HEK293 (cell line): ENCODE measurements at regions not wholly inside any gene's neighbourhood (a gene's known extent, or its start where the extent isn't known, plus 50 kb on each side); places are given as distances from the start of the nearest gene placed in this dataset.
A peak's percentile ranks its signal among the peaks of the same experiment; 100 is the strongest.

Source experiments
- CTCF ChIA-PET: fragments of 350-600 bp; formaldehyde crosslinking; extraction: SDS; loops from one replicate; lab custom pipeline; 2021; ENCODE audit warnings: antibody characterized with exemption; lab: Yijun Ruan, JAX
- POLR2A ChIA-PET: fragments of 300-600 bp; formaldehyde crosslinking; extraction: SDS; loops from one replicate; lab custom pipeline; 2020; ENCODE audit warnings: antibody characterized with exemption, inconsistent platforms; lab: Yijun Ruan, JAX
- H3K27ac ChIP-seq: fragments of 200-500 bp; sonication (Bioruptor generic); 2 replicates; pipeline ENCODE4 v1.5.1; 2014; ENCODE audit warnings: low read depth, low read length, control low read depth, inconsistent platforms; ENCODE audit errors: extremely low read depth
- H3K36me3 ChIP-seq, 2 experiments: fragments of 200-500 bp in 1 of 2; sonication (Bioruptor generic) in 1 of 2; 1 replicate in 1 of 2; 2 replicates in 1 of 2; pipeline ENCODE4 v1.5.1; 2014 to 2017; ENCODE audit warnings: inconsistent platforms in 2 of 2, low read length in 2 of 2; ENCODE audit not compliant: control insufficient read depth in 2 of 2, insufficient read depth in 1 of 2
- H3K4me1 ChIP-seq: fragments of 200-500 bp; sonication (Bioruptor generic); 2 replicates; pipeline ENCODE4 v1.5.1; 2014; ENCODE audit warnings: mild to moderate bottlenecking, low read length, inconsistent platforms; ENCODE audit not compliant: control insufficient read depth, insufficient read depth
- H3K4me3 ChIP-seq: 2 replicates; pipeline ENCODE4 v1.5.1; 2011; ENCODE audit warnings: low read depth, mild to moderate bottlenecking, control low read depth, low read length, moderate library complexity
- H3K9me3 ChIP-seq: fragments of 200-500 bp; sonication (Bioruptor generic); 2 replicates; pipeline ENCODE4 v1.5.1; 2014; ENCODE audit warnings: low read depth, low read length, inconsistent platforms; ENCODE audit not compliant: control insufficient read depth, insufficient read depth
- GFI1B ChIP-seq: fragments of 450-650 bp; formaldehyde crosslinking; IDR thresholded peaks from 2 replicates; pipeline ENCODE4 v1.5.1; 2016; ENCODE audit warnings: missing biosample characterization, missing genetic modification characterization
- GLIS2 ChIP-seq: fragments of 450-650 bp; formaldehyde crosslinking; IDR thresholded peaks from 2 replicates; pipeline ENCODE4 v1.5.1; 2016; ENCODE audit warnings: missing biosample characterization, missing genetic modification characterization
- HIC1 ChIP-seq: fragments of 450-650 bp; formaldehyde crosslinking; IDR thresholded peaks from 2 replicates; pipeline ENCODE4 v1.5.1; 2016; ENCODE audit warnings: missing biosample characterization, missing genetic modification characterization
- SCRT2 ChIP-seq: fragments of 450-650 bp; formaldehyde crosslinking; IDR thresholded peaks from 2 replicates; pipeline ENCODE4 v1.5.1; 2016; ENCODE audit warnings: missing biosample characterization, missing genetic modification characterization
- WT1 ChIP-seq: fragments of 450-650 bp; formaldehyde crosslinking; IDR thresholded peaks from 2 replicates; pipeline ENCODE4 v1.5.1; 2016; ENCODE audit warnings: missing biosample characterization, missing genetic modification characterization
- ZIC2 ChIP-seq: fragments of 450-650 bp; formaldehyde crosslinking; IDR thresholded peaks from 2 replicates; pipeline ENCODE4 v1.5.1; 2016; ENCODE audit warnings: missing biosample characterization, missing genetic modification characterization
- ZNF112 ChIP-seq: fragments of 450-650 bp; formaldehyde crosslinking; IDR thresholded peaks from 2 replicates; pipeline ENCODE4 v1.5.0; 2017; ENCODE audit warnings: missing biosample characterization, missing genetic modification characterization
- ZNF138 ChIP-seq: fragments of 450-650 bp; formaldehyde crosslinking; IDR thresholded peaks from 2 replicates; pipeline ENCODE4 v1.5.1; 2016; ENCODE audit warnings: missing biosample characterization, missing genetic modification characterization, borderline replicate concordance
- ZNF174 ChIP-seq: fragments of 450-650 bp; formaldehyde crosslinking; IDR thresholded peaks from 2 replicates; pipeline ENCODE4 v1.5.0; 2017; ENCODE audit warnings: missing biosample characterization, mild to moderate bottlenecking, missing genetic modification characterization
- ZNF211 ChIP-seq: fragments of 450-650 bp; formaldehyde crosslinking; IDR thresholded peaks from 2 replicates; pipeline ENCODE4 v1.5.1; 2016; ENCODE audit warnings: low read depth, missing biosample characterization, missing genetic modification characterization
- ZNF23 ChIP-seq: fragments of 450-650 bp; formaldehyde crosslinking; IDR thresholded peaks from 2 replicates; pipeline ENCODE4 v1.5.1; 2016; ENCODE audit warnings: missing biosample characterization, missing genetic modification characterization, borderline replicate concordance
- ZNF335 ChIP-seq: fragments of 450-650 bp; formaldehyde crosslinking; conservative IDR thresholded peaks from 2 replicates; pipeline ENCODE4 v1.5.1; 2016; ENCODE audit warnings: missing biosample characterization, missing genetic modification characterization
- ZNF426 ChIP-seq: fragments of 450-650 bp; formaldehyde crosslinking; IDR thresholded peaks from 2 replicates; pipeline ENCODE4 v1.5.1; 2017; ENCODE audit warnings: missing biosample characterization, missing genetic modification characterization, mild to moderate bottlenecking, inconsistent platforms, moderate library complexity
- ZNF501 ChIP-seq: fragments of 450-650 bp; formaldehyde crosslinking; IDR thresholded peaks from 2 replicates; pipeline ENCODE4 v1.5.1; 2016; ENCODE audit warnings: missing biosample characterization, missing genetic modification characterization
- ZNF561 ChIP-seq: fragments of 450-650 bp; IDR thresholded peaks from 2 replicates; pipeline ENCODE4 v1.5.1; 2018; ENCODE audit warnings: missing biosample characterization, missing genetic modification characterization, borderline replicate concordance
- ZNF626 ChIP-seq: fragments of 450-650 bp; sonication (Bioruptor Pico); formaldehyde crosslinking; IDR thresholded peaks from 2 replicates; pipeline ENCODE4 v1.5.1; 2018; ENCODE audit warnings: missing biosample characterization, missing genetic modification characterization, inconsistent platforms
- ZNF707 ChIP-seq: fragments of 450-650 bp; formaldehyde crosslinking; IDR thresholded peaks from 2 replicates; pipeline ENCODE4 v1.5.1; 2016; ENCODE audit warnings: missing biosample characterization, missing genetic modification characterization
- TF ChIP-seq, protein P1 (sequence below): fragments of 450-650 bp; formaldehyde crosslinking; IDR thresholded peaks from 2 replicates; pipeline ENCODE4 v1.5.1; 2016; ENCODE audit warnings: missing biosample characterization, missing genetic modification characterization, low read depth
- TF ChIP-seq, protein P2 (sequence below): fragments of 450-650 bp; IDR thresholded peaks from 2 replicates; pipeline ENCODE4 v1.5.1; 2018; ENCODE audit warnings: missing biosample characterization, mild to moderate bottlenecking, missing genetic modification characterization
- TF ChIP-seq, protein P3 (sequence below): fragments of 450-650 bp; formaldehyde crosslinking; IDR thresholded peaks from 2 replicates; pipeline ENCODE4 v1.5.1; 2016; ENCODE audit warnings: missing biosample characterization, missing genetic modification characterization, borderline replicate concordance

DNA sequence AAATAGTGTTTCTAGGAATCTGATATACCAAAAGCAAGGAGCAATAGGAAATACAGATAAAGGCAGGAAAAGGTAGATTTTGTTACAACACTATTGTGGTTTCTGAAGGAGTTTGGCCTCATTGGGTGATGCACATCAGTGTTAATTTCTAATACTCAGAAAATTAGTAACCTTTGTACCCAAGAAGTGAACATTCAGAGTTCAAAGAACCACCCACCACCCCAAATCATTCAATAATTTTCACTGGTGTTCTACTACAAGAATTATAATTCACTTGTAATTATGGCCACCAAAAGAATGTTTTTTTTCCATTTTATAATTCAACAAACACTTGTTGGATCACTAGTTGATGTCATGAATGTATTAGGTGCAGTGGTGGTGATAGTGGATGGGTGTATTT lies 183.3 kb downstream of the UBE2E3 start:
- H3K4me1 ChIP-seq = no peaks in the 10 kb centered on the region
- no peaks in the 10 kb centered on the region for H3K9me3 ChIP-seq
- CTCF ChIA-PET = no interaction called here

GRCh38 chr2:181164699-181165098 lies 184.3 kb downstream of the UBE2E3 start:
- Histone ChIP-seq H3K36me3 (no peaks in the 10 kb centered on the region), H3K4me3 (no peak overlapping the region), H3K9me3 (no peaks in the 10 kb centered on the region), H3K4me1 (no peaks in the 10 kb centered on the region), H3K27ac (no peak overlapping the region)
- TF ChIP-seq ZNF501 (tag by site-specific recombination) (no peak), ZNF335 (tag by site-specific recombination) (no peak), ZNF112 (tag by site-specific recombination) (no peak)
- ChIA-PET POLR2A (no interaction called here), CTCF (no interaction called here)

More for the DNA sequence above, 183.3 kb downstream of the UBE2E3 start:
- TF ChIP-seq ZNF626 (tag by site-specific recombination) = no peak
- TF ChIP-seq, protein P1, sequence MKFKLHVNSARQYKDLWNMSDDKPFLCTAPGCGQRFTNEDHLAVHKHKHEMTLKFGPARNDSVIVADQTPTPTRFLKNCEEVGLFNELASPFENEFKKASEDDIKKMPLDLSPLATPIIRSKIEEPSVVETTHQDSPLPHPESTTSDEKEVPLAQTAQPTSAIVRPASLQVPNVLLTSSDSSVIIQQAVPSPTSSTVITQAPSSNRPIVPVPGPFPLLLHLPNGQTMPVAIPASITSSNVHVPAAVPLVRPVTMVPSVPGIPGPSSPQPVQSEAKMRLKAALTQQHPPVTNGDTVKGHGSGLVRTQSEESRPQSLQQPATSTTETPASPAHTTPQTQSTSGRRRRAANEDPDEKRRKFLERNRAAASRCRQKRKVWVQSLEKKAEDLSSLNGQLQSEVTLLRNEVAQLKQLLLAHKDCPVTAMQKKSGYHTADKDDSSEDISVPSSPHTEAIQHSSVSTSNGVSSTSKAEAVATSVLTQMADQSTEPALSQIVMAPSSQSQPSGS (tag by site-specific recombination) = no peak
- TF ChIP-seq, protein P2, sequence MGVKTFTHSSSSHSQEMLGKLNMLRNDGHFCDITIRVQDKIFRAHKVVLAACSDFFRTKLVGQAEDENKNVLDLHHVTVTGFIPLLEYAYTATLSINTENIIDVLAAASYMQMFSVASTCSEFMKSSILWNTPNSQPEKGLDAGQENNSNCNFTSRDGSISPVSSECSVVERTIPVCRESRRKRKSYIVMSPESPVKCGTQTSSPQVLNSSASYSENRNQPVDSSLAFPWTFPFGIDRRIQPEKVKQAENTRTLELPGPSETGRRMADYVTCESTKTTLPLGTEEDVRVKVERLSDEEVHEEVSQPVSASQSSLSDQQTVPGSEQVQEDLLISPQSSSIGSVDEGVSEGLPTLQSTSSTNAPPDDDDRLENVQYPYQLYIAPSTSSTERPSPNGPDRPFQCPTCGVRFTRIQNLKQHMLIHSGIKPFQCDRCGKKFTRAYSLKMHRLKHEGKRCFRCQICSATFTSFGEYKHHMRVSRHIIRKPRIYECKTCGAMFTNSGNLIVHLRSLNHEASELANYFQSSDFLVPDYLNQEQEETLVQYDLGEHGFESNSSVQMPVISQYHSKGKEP (tag by site-specific recombination) = no peak
- TF ChIP-seq SCRT2 (tag by site-specific recombination) = peak; percentile 44; the same call in 1 of the 2 replicates
- TF ChIP-seq ZNF211 = no peak
- TF ChIP-seq ZNF174 (tag by site-specific recombination) = no peak
- H3K36me3 ChIP-seq = no peaks in the 10 kb centered on the region
- POLR2A ChIA-PET = no interaction called here
- no peak overlapping the region for H3K4me3 ChIP-seq
- no peak overlapping the region for H3K27ac ChIP-seq

DNA sequence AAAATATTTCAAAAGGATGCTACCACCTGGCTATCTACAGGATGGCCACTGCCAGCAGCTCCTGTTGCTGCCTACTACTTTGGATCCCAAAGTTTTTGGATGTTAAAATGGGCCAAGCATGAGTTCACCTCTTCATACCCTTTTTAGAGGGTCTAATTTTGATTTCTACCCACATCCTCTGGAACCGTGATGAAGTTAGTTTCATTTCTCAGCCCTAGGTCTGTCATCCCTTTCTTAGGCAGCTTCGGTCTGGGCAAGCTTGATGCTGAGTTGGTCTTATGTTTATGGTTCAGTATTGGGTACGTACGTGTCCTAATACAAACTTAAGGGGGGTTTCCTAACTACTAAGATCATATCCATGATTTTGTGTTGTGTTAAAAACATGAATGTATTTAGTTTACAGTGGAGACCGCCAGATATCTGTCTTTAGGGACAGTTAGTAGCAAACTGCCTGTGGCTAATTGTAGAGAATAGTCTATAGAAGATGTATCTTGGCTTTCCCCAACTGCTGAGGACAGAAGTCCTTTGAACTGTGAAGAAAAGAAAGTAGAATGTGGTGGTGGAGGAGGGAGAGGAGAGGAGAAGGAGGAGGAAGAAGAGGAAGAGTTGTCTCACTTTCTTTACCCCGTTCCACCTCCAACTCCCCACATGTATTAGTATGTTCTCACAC lies 184.9 kb downstream of the UBE2E3 start:
- ChIA-PET CTCF (no interaction called here), POLR2A (no interaction called here)
- Histone ChIP-seq H3K4me3 (no peak overlapping the region), H3K9me3 (no peaks in the 10 kb centered on the region), H3K4me1 (no peaks in the 10 kb centered on the region), H3K36me3 (no peaks in the 10 kb centered on the region), H3K27ac (no peak overlapping the region)
- no peak for TF ChIP-seq ZNF138 (tag by site-specific recombination)
- TF ChIP-seq WT1 (tag by site-specific recombination) = no peak
- TF ChIP-seq ZNF426 (tag by site-specific recombination) = no peak
- TF ChIP-seq ZIC2 (tag by site-specific recombination) = no peak
- TF ChIP-seq ZNF561 = no peak
- no peak for TF ChIP-seq GFI1B (tag by site-specific recombination)
- TF ChIP-seq ZNF707 (tag by site-specific recombination) = no peak
- TF ChIP-seq, protein P3, sequence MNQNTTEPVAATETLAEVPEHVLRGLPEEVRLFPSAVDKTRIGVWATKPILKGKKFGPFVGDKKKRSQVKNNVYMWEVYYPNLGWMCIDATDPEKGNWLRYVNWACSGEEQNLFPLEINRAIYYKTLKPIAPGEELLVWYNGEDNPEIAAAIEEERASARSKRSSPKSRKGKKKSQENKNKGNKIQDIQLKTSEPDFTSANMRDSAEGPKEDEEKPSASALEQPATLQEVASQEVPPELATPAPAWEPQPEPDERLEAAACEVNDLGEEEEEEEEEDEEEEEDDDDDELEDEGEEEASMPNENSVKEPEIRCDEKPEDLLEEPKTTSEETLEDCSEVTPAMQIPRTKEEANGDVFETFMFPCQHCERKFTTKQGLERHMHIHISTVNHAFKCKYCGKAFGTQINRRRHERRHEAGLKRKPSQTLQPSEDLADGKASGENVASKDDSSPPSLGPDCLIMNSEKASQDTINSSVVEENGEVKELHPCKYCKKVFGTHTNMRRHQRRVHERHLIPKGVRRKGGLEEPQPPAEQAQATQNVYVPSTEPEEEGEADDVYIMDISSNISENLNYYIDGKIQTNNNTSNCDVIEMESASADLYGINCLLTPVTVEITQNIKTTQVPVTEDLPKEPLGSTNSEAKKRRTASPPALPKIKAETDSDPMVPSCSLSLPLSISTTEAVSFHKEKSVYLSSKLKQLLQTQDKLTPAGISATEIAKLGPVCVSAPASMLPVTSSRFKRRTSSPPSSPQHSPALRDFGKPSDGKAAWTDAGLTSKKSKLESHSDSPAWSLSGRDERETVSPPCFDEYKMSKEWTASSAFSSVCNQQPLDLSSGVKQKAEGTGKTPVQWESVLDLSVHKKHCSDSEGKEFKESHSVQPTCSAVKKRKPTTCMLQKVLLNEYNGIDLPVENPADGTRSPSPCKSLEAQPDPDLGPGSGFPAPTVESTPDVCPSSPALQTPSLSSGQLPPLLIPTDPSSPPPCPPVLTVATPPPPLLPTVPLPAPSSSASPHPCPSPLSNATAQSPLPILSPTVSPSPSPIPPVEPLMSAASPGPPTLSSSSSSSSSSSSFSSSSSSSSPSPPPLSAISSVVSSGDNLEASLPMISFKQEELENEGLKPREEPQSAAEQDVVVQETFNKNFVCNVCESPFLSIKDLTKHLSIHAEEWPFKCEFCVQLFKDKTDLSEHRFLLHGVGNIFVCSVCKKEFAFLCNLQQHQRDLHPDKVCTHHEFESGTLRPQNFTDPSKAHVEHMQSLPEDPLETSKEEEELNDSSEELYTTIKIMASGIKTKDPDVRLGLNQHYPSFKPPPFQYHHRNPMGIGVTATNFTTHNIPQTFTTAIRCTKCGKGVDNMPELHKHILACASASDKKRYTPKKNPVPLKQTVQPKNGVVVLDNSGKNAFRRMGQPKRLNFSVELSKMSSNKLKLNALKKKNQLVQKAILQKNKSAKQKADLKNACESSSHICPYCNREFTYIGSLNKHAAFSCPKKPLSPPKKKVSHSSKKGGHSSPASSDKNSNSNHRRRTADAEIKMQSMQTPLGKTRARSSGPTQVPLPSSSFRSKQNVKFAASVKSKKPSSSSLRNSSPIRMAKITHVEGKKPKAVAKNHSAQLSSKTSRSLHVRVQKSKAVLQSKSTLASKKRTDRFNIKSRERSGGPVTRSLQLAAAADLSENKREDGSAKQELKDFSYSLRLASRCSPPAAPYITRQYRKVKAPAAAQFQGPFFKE (tag by site-specific recombination) = no peak
- TF ChIP-seq HIC1 (tag by site-specific recombination) = no peak
- TF ChIP-seq ZNF23 (tag by site-specific recombination) = no peak
- TF ChIP-seq GLIS2 = no peak
- no peak for TF ChIP-seq SCRT2 (tag by site-specific recombination)
